MM.1S (cell line): ENCODE measurements at regions not wholly inside any gene's neighbourhood (a gene's known extent, or its start where the extent isn't known, plus 50 kb on each side); places are given as distances from the start of the nearest gene placed in this dataset.
"Not testable (repeated sequence)": the region's sequence is repeated elsewhere in the genome, so short reads cannot be mapped to it uniquely, and the experiment has no call there.

Experiments
- EZH2 ChIP-seq: fragments of 300-600 bp; sonication (generic); optimal IDR thresholded peaks from 2 replicates; pipeline ENCODE3; 2017; ENCODE audit warnings: low read depth, mild to moderate bottlenecking, antibody characterized with exemption, low read length, mixed read lengths
- EZH2phosphoT487 ChIP-seq: fragments of 300-600 bp; sonication (generic); IDR thresholded peaks from 2 replicates; pipeline ENCODE4 v1.6.1; 2018; ENCODE audit warnings: antibody characterized with exemption, low read length
- TF ChIP-seq, protein P1 (sequence below): fragments of 300-600 bp; sonication (generic); IDR thresholded peaks from 2 replicates; pipeline ENCODE4 v1.5.1; 2016; ENCODE audit warnings: antibody characterized with exemption, low read length, mixed read lengths

DNA sequence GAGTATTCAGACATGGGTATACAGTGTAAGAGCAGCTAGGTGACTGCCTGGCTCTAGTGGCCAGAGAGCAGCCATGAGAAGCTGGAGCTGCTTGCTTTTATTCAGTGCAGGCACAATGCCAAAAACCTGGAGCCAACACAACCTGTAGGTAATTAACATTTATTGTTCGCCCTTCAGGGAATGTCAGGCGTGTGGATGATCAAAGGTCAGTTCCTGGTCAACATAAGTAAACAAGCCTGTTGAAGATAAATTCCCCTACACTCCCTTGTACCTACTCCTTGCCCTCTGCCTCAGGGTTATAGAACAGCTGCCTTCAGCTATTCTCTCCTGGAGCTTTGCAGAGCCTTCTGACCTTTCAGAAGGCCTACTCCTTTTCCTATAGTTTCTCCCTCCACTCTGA, 323.7 kb upstream of the PCSK5 start:
- TF ChIP-seq EZH2, EZH2phosphoT487: not testable (repeated sequence)
- TF ChIP-seq, protein P1, sequence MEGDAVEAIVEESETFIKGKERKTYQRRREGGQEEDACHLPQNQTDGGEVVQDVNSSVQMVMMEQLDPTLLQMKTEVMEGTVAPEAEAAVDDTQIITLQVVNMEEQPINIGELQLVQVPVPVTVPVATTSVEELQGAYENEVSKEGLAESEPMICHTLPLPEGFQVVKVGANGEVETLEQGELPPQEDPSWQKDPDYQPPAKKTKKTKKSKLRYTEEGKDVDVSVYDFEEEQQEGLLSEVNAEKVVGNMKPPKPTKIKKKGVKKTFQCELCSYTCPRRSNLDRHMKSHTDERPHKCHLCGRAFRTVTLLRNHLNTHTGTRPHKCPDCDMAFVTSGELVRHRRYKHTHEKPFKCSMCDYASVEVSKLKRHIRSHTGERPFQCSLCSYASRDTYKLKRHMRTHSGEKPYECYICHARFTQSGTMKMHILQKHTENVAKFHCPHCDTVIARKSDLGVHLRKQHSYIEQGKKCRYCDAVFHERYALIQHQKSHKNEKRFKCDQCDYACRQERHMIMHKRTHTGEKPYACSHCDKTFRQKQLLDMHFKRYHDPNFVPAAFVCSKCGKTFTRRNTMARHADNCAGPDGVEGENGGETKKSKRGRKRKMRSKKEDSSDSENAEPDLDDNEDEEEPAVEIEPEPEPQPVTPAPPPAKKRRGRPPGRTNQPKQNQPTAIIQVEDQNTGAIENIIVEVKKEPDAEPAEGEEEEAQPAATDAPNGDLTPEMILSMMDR: not testable (repeated sequence)
